ENCODE measurements at regions not wholly inside any gene's neighbourhood (a gene's known extent, or its start where the extent isn't known, plus 50 kb on each side); places are given as distances from the start of the nearest gene placed in this dataset.

GRCh38 chr1:57729181-57729580 is 305.3 kb upstream of the DAB1 start:
- no peak overlapping the region for H3K27ac ChIP-seq

GRCh38 chr1:57727121-57727520 is 303.3 kb upstream of the DAB1 start:
- H3K4me1 ChIP-seq, result no peaks in the 10 kb centered on the region
- no peak for TF ChIP-seq POLR2A (IDR thresholded peaks at IDR 0.05)
- TF ChIP-seq, protein P1, sequence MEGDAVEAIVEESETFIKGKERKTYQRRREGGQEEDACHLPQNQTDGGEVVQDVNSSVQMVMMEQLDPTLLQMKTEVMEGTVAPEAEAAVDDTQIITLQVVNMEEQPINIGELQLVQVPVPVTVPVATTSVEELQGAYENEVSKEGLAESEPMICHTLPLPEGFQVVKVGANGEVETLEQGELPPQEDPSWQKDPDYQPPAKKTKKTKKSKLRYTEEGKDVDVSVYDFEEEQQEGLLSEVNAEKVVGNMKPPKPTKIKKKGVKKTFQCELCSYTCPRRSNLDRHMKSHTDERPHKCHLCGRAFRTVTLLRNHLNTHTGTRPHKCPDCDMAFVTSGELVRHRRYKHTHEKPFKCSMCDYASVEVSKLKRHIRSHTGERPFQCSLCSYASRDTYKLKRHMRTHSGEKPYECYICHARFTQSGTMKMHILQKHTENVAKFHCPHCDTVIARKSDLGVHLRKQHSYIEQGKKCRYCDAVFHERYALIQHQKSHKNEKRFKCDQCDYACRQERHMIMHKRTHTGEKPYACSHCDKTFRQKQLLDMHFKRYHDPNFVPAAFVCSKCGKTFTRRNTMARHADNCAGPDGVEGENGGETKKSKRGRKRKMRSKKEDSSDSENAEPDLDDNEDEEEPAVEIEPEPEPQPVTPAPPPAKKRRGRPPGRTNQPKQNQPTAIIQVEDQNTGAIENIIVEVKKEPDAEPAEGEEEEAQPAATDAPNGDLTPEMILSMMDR (IDR thresholded peaks at IDR 0.05), result no peak
- ATAC-seq (no peak), DNase-seq (no peak)
- H3K36me3 ChIP-seq (replicated peaks in 1 of 2; ENCODE audit: insufficient read depth in 1 of 2, low read depth in 2 of 2), result no peaks in the 10 kb centered on the region
- 50 to 51% methylated on average over 5 of the region's 5 CpGs for WGBS, 2 donors
- no peak overlapping the region for H3K4me3 ChIP-seq
- H3K27ac ChIP-seq, result no peak overlapping the region
- intact Hi-C loops (cut with DNase I), result no loop called here
- no peaks in the 10 kb centered on the region for H3K9me3 ChIP-seq
- no peaks in the 10 kb centered on the region for H3K27me3 ChIP-seq

More at GRCh38 chr1:57729181-57729580, 305.3 kb upstream of the DAB1 start:
- no peaks in the 10 kb centered on the region for H3K9me3 ChIP-seq
- no peak for TF ChIP-seq POLR2A (IDR thresholded peaks at IDR 0.05)
- TF ChIP-seq, protein P1 (IDR thresholded peaks at IDR 0.05), result no peak
- no peaks in the 10 kb centered on the region for H3K36me3 ChIP-seq (replicated peaks in 1 of 2; ENCODE audit: insufficient read depth in 1 of 2, low read depth in 2 of 2)
- 82 to 87% methylated on average over 7 of the region's 7 CpGs for WGBS, 2 donors
- intact Hi-C loops (cut with DNase I), result no loop called here
- DNase-seq, result no peak
- H3K4me3 ChIP-seq, result no peak overlapping the region
- no peak for ATAC-seq
- no peaks in the 10 kb centered on the region for H3K4me1 ChIP-seq
- no peaks in the 10 kb centered on the region for H3K27me3 ChIP-seq

DNA sequence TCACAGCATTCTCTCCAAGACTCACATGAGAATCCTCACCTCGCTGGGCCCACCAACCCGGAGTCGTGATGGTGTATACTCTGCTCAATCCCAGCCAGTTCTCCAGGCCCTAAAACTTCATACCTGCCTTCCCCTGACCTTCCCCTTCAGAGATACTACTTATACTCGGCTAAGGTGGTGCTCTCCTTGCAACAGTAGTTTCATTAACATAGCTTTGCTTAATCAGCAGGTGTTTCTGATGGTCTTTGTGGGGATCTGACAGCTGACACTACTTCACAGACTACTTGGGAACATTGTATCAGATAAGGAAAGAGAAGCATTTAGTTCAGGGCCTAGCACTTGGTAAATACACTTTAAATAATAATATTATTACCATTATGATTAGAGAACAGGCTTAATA is 301.5 kb upstream of the DAB1 start:
- H3K27ac ChIP-seq, result no peak overlapping the region
- DNase-seq, result no peak
- H3K9me3 ChIP-seq, result no peaks in the 10 kb centered on the region
- no peaks in the 10 kb centered on the region for H3K4me1 ChIP-seq
- intact Hi-C loops (cut with DNase I), result no loop called here
- ATAC-seq, result no peak
- no peak overlapping the region for H3K4me3 ChIP-seq
- no peaks in the 10 kb centered on the region for H3K36me3 ChIP-seq (replicated peaks in 1 of 2; ENCODE audit: insufficient read depth in 1 of 2, low read depth in 2 of 2)
- 80 to 85% methylated on average over 4 of the region's 4 CpGs for WGBS, 2 donors
- H3K27me3 ChIP-seq, result no peaks in the 10 kb centered on the region
- TF ChIP-seq, protein P1 (IDR thresholded peaks at IDR 0.05), result no peak
- no peak for TF ChIP-seq POLR2A (IDR thresholded peaks at IDR 0.05)

GRCh38 chr1:57724535-57724934 is 300.7 kb upstream of the DAB1 start:
- H3K4me3 ChIP-seq, result no peak overlapping the region
- intact Hi-C loops (cut with DNase I), result no loop called here
- no peaks in the 10 kb centered on the region for H3K36me3 ChIP-seq (replicated peaks in 1 of 2; ENCODE audit: insufficient read depth in 1 of 2, low read depth in 2 of 2)
- TF ChIP-seq, protein P1 (IDR thresholded peaks at IDR 0.05), result no peak
- no peak for TF ChIP-seq POLR2A (IDR thresholded peaks at IDR 0.05)
- no peaks in the 10 kb centered on the region for H3K27me3 ChIP-seq
- 75 to 100% methylated on average over 1 of the region's 1 CpG for WGBS, 2 donors
- H3K9me3 ChIP-seq, result no peaks in the 10 kb centered on the region
- ATAC-seq (no peak), DNase-seq (no peak)
- no peak overlapping the region for H3K27ac ChIP-seq
- no peaks in the 10 kb centered on the region for H3K4me1 ChIP-seq

DNA sequence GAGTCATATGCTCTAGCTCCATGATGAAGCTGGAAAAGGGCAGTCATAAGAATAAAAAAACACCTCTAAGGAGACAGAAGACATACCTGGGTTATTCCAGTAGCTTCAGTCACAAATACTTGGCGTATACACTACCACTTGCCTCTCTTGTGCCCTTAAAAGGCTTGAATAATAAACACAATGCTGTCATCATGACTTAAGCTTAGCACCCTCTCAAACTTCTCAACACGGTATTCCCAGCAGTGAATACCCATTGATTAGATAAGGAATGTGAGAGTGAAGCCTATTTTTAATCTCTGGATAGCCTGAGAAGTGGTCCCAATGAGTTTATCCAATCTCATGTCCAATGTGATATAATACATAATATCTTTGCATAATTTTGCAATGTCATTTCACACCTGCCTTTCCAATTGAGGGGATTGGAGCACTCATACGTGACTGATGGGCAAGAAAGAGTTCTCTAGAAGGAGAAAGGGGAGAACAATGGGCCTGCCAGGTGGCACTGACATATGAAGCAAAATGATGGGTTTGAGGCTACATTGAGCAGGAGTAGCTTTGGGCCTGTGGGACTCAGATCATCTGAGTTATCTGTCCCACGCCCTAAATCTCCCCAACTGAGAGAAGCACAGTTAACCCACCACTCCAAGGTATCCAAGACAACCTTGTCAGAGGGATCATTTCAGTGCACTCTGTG is 298.6 kb upstream of the DAB1 start:
- ATAC-seq (no peak), DNase-seq (no peak)
- H3K4me1 ChIP-seq, result no peaks in the 10 kb centered on the region
- no peaks in the 10 kb centered on the region for H3K9me3 ChIP-seq
- H3K36me3 ChIP-seq (replicated peaks in 1 of 2; ENCODE audit: insufficient read depth in 1 of 2, low read depth in 2 of 2), result no peaks in the 10 kb centered on the region
- H3K27me3 ChIP-seq, result no peaks in the 10 kb centered on the region
- no peak for TF ChIP-seq POLR2A (IDR thresholded peaks at IDR 0.05)
- TF ChIP-seq, protein P1 (IDR thresholded peaks at IDR 0.05), result no peak
- whole genome bisulfite sequencing, 2 donors, result 72% methylated on average over 4 of the region's 4 CpGs
- intact Hi-C loops (cut with DNase I), result no loop called here
- H3K4me3 ChIP-seq, result no peak overlapping the region
- H3K27ac ChIP-seq, result no peak overlapping the region

All from body of pancreas (tissue), 4 donors.